Central memory CD8-positive, alpha-beta T cell (primary cell): ENCODE measurements at regions not wholly inside any gene's neighbourhood (a gene's known extent, or its start where the extent isn't known, plus 50 kb on each side); places are given as distances from the start of the nearest gene placed in this dataset.
"Not testable (repeated sequence)": the region's sequence is repeated elsewhere in the genome, so short reads cannot be mapped to it uniquely, and the experiment has no call there.

Source experiments
- ATAC-seq: fragments of 150-1000 bp; cut with Tn5 transposase; replicated peaks from 2 replicates; pipeline ENCODE4 v1.10.0; 2022; ENCODE audit warnings: mild to moderate bottlenecking, moderate FRiP score, moderate number of reproducible peaks; ENCODE audit not compliant: poor library complexity, severe bottlenecking; ENCODE audit errors: extremely low read depth
- DNase-seq, 2 donors: peaks; one replicate each; pipeline ENCODE4 v3.0.0; 2021; ENCODE audit warnings: low spot score in 2 of 2
- H3K27ac Mint-ChIP-seq: one replicate; pipeline ENCODE4 v1.8.0; 2022; ENCODE audit warnings: low read depth, mild to moderate bottlenecking, moderate library complexity, mixed read lengths
- H3K27me3 Mint-ChIP-seq: one replicate; pipeline ENCODE4 v1.8.0; 2022; ENCODE audit warnings: mixed read lengths
- H3K36me3 Mint-ChIP-seq: one replicate; pipeline ENCODE4 v1.8.0; 2022; ENCODE audit warnings: mild to moderate bottlenecking, moderate library complexity, mixed read lengths; ENCODE audit not compliant: insufficient read depth
- H3K4me1 Mint-ChIP-seq: one replicate; pipeline ENCODE4 v1.8.0; 2022; ENCODE audit warnings: mixed read lengths
- H3K4me3 Mint-ChIP-seq: one replicate; pipeline ENCODE4 v1.8.0; 2022; ENCODE audit warnings: mild to moderate bottlenecking, moderate library complexity, mixed read lengths
- H3K9me3 Mint-ChIP-seq: one replicate; pipeline ENCODE4 v1.8.0; 2022; ENCODE audit warnings: mixed read lengths

- ATAC-seq = no peak
- Mint-ChIP-seq H3K4me3 (no peak overlapping the region), H3K9me3 (no peaks in the 10 kb centered on the region), H3K27me3 (peaks cover 20% of the 10 kb centered on the region), H3K4me1 (no peaks in the 10 kb centered on the region), H3K27ac (no peak overlapping the region), H3K36me3 (no peaks in the 10 kb centered on the region)
- DNase-seq = no peak
Measured at GRCh38 chr2:145404690-145405089, 884.8 kb upstream of the ZEB2 start.

- Mint-ChIP-seq H3K27ac (no peak overlapping the region), H3K36me3 (no peaks in the 10 kb centered on the region), H3K4me3 (no peak overlapping the region), H3K27me3 (peaks cover 10% of the 10 kb centered on the region), H3K4me1 (no peaks in the 10 kb centered on the region), H3K9me3 (no peaks in the 10 kb centered on the region)
- ATAC-seq (no peak), DNase-seq (no peak)
Measured at GRCh38 chr2:145402706-145403277, 882.9 kb upstream of the ZEB2 start.

GRCh38 chr2:145399131-145399530, 879.2 kb upstream of the ZEB2 start:
- Mint-ChIP-seq H3K4me1 (no peaks in the 10 kb centered on the region), H3K27ac (no peak overlapping the region), H3K27me3 (no peaks in the 10 kb centered on the region), H3K9me3 (no peaks in the 10 kb centered on the region), H3K4me3 (no peak overlapping the region), H3K36me3 (no peaks in the 10 kb centered on the region)
- DNase-seq (no peak), ATAC-seq (no peak)

GRCh38 chr2:145394181-145394580, 874.3 kb upstream of the ZEB2 start:
- Mint-ChIP-seq H3K9me3 (no peaks in the 10 kb centered on the region), H3K27me3 (no peaks in the 10 kb centered on the region), H3K36me3 (no peaks in the 10 kb centered on the region), H3K4me3 (no peak overlapping the region), H3K27ac (no peak overlapping the region), H3K4me1 (no peaks in the 10 kb centered on the region)
- ATAC-seq (no peak), DNase-seq (no peak)

- Mint-ChIP-seq H3K4me1 (no peaks in the 10 kb centered on the region), H3K4me3 (no peak overlapping the region), H3K27ac (no peak overlapping the region), H3K36me3 (no peaks in the 10 kb centered on the region), H3K27me3 (no peaks in the 10 kb centered on the region), H3K9me3 (no peaks in the 10 kb centered on the region)
- no peak for ATAC-seq
- DNase-seq = no peak
Measured at GRCh38 chr2:145386973-145387372, 867.1 kb upstream of the ZEB2 start.

GRCh38 chr2:145383961-145384360, 864.0 kb upstream of the ZEB2 start:
- ATAC-seq = no peak
- H3K27me3 Mint-ChIP-seq = peaks cover 19% of the 10 kb centered on the region
- DNase-seq = no peak
- H3K4me3 Mint-ChIP-seq = no peak overlapping the region
- no peak overlapping the region for H3K27ac Mint-ChIP-seq
- H3K9me3 Mint-ChIP-seq = no peaks in the 10 kb centered on the region
- no peaks in the 10 kb centered on the region for H3K4me1 Mint-ChIP-seq
- no peaks in the 10 kb centered on the region for H3K36me3 Mint-ChIP-seq

GRCh38 chr2:145380436-145381017, 860.6 kb upstream of the ZEB2 start:
- Mint-ChIP-seq H3K27ac (no peak overlapping the region), H3K4me3 (no peak overlapping the region)
- no peak for ATAC-seq

GRCh38 chr2:145379934-145380333, 860.0 kb upstream of the ZEB2 start:
- ATAC-seq = no peak
- Mint-ChIP-seq H3K9me3 (no peaks in the 10 kb centered on the region), H3K4me1 (no peaks in the 10 kb centered on the region)

More at GRCh38 chr2:145380436-145381017, 860.6 kb upstream of the ZEB2 start:
- no peaks in the 10 kb centered on the region for H3K9me3 Mint-ChIP-seq
- H3K36me3 Mint-ChIP-seq = no peaks in the 10 kb centered on the region
- peaks cover 28% of the 10 kb centered on the region for H3K27me3 Mint-ChIP-seq
- DNase-seq = no peak
- no peaks in the 10 kb centered on the region for H3K4me1 Mint-ChIP-seq

GRCh38 chr2:145374165-145374564, 854.2 kb upstream of the ZEB2 start:
- Mint-ChIP-seq H3K9me3 (no peaks in the 10 kb centered on the region), H3K4me1 (no peaks in the 10 kb centered on the region), H3K36me3 (no peaks in the 10 kb centered on the region), H3K27me3 (peaks cover 9% of the 10 kb centered on the region), H3K4me3 (no peak overlapping the region), H3K27ac (no peak overlapping the region)
- no peak for DNase-seq
- no peak for ATAC-seq

More at GRCh38 chr2:145379934-145380333, 860.0 kb upstream of the ZEB2 start:
- H3K27me3 Mint-ChIP-seq = peaks cover 28% of the 10 kb centered on the region
- H3K27ac Mint-ChIP-seq = no peak overlapping the region
- no peak for DNase-seq
- H3K36me3 Mint-ChIP-seq = no peaks in the 10 kb centered on the region
- no peak overlapping the region for H3K4me3 Mint-ChIP-seq

GRCh38 chr2:145367334-145367733, 847.4 kb upstream of the ZEB2 start:
- H3K27me3 Mint-ChIP-seq, H3K27ac Mint-ChIP-seq, ATAC-seq, H3K4me3 Mint-ChIP-seq, H3K4me1 Mint-ChIP-seq, H3K9me3 Mint-ChIP-seq, H3K36me3 Mint-ChIP-seq, DNase-seq: not testable (repeated sequence)

GRCh38 chr2:145366341-145366740, 846.4 kb upstream of the ZEB2 start:
- Mint-ChIP-seq H3K36me3 (no peaks in the 10 kb centered on the region), H3K27ac (no peak overlapping the region), H3K27me3 (no peaks in the 10 kb centered on the region), H3K4me1 (no peaks in the 10 kb centered on the region), H3K9me3 (no peaks in the 10 kb centered on the region), H3K4me3 (no peak overlapping the region)
- ATAC-seq (no peak), DNase-seq (no peak)

- Mint-ChIP-seq H3K27me3 (no peaks in the 10 kb centered on the region), H3K4me3 (no peak overlapping the region), H3K36me3 (no peaks in the 10 kb centered on the region), H3K27ac (no peak overlapping the region), H3K4me1 (no peaks in the 10 kb centered on the region), H3K9me3 (no peaks in the 10 kb centered on the region)
- ATAC-seq (no peak), DNase-seq (no peak)
Measured at GRCh38 chr2:145360129-145360790, 840.3 kb upstream of the ZEB2 start.

GRCh38 chr2:145359561-145359960, 839.6 kb upstream of the ZEB2 start:
- ATAC-seq (no peak), DNase-seq (no peak)
- Mint-ChIP-seq H3K4me1 (no peaks in the 10 kb centered on the region), H3K9me3 (no peaks in the 10 kb centered on the region), H3K36me3 (no peaks in the 10 kb centered on the region), H3K27me3 (no peaks in the 10 kb centered on the region), H3K27ac (no peak overlapping the region), H3K4me3 (no peak overlapping the region)
